Ovary (tissue), 3 donors: ENCODE measurements at regions not wholly inside any gene's neighbourhood (a gene's known extent, or its start where the extent isn't known, plus 50 kb on each side); places are given as distances from the start of the nearest gene placed in this dataset.

ENCODE experiments used
- CTCF ChIP-seq, 3 donors: fragments of 450-650 bp in 2 of 3; fragments of 200-600 bp in 1 of 3; IDR thresholded peaks; one replicate each; pipeline versions ENCODE4 v1.5.1 to v1.8.0; 2016 to 2022; ENCODE audit warnings: antibody characterized with exemption in 3 of 3, mild to moderate bottlenecking in 1 of 3
- EP300 ChIP-seq: sonication (generic); formaldehyde crosslinking; IDR thresholded peaks from one replicate; pipeline ENCODE4 v1.6.1; 2017; ENCODE audit warnings: antibody characterized with exemption
- POLR2A ChIP-seq: fragments of 450-650 bp; IDR thresholded peaks from one replicate; pipeline ENCODE4 v1.6.1; 2017; ENCODE audit warnings: antibody characterized with exemption, mild to moderate bottlenecking, moderate library complexity
- donor health status: DM: no; HTN: no; CAD: no.

GRCh38 chr3:11716573-11717290 is 73.0 kb upstream of the VGLL4 start:
- TF ChIP-seq CTCF (IDR thresholded peaks at IDR 0.05) = no peak
- no peak for TF ChIP-seq POLR2A
- TF ChIP-seq EP300 = no peak
